NCI-H2196 (cell line): ENCODE measurements at regions not wholly inside any gene's neighbourhood (a gene's known extent, or its start where the extent isn't known, plus 50 kb on each side); places are given as distances from the start of the nearest gene placed in this dataset.

ENCODE experiments used
- DNase-seq: peaks from one replicate; lab custom pipeline; 2025; ENCODE audit not compliant: unreplicated experiment; lab: John Stamatoyannopoulos, UW

DNA sequence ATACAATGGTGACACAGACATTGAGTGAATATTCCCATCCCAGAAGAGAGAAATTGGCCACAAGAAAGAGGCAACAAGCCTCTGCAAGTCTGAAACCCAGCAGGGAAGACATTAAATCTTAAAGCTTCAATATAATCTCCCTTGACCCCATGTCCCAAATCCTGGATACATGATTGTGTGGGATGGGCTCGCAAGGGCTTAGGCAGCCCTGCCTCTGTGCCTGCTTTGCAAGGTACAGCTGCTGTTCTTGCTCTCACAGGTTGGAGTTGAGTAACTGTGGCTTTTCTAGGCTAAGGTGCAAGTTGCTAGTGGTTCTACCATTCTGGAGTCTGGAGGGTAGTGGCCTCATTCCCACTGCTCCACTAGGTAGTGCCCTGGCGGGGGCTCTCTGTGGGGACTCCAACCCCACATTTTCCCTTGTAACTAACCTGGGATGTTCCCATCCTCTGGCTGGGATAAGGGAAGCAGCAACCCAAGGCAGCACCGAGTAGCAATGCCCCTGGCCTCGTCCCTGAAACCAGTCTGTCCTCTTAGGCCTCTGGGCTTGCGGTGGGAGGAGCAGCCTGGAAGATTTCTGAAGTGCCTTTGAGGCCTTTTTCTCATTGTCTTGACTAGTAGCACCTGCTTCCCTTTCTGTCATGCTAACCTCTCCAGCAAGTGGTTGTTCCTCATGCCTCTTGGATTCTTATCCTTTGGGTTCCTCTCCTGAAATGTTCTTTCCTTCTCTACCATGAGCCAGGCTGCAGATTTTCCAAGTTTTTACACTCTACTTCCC, 90.0 kb downstream of the FAM174B start:
- no peak for DNase-seq

DNA sequence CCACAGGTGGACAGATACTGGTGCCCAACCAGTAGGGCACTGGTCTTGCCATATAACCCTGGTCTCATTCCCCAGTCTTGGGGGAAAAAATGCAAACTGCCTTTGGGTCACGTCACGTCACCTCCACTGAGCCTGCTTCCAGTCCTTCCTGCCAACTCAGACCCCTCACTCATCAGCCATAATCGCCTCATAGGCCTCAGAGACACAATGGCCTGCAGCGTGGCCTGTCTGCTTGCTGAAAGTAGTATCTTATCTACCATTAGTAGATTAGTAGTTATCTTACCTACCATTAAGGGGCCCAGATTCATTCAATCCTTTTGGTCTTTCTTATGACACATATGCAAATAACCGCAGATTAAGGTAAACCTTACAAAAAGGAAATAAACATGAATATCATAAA, 93.8 kb downstream of the FAM174B start:
- DNase-seq, result no peak

DNA sequence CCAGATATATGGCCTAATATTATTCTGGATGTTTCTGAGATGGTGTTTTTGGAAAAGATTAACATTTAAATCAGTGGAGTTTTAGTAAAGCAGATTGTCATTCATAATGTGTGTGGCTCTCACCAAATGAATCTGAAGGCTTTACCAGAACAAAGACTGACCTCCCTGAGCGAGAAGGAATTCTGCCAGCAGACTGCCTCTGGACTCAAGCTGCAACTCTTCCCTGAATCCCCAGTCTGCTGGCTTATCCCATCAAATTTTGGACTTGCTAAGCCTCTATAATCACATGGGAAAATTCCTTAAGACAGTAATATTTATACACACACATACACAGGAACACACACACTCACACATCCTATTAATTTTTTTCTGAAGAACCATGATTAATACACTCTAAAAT, 102.3 kb downstream of the FAM174B start:
- DNase-seq, result no peak

DNA sequence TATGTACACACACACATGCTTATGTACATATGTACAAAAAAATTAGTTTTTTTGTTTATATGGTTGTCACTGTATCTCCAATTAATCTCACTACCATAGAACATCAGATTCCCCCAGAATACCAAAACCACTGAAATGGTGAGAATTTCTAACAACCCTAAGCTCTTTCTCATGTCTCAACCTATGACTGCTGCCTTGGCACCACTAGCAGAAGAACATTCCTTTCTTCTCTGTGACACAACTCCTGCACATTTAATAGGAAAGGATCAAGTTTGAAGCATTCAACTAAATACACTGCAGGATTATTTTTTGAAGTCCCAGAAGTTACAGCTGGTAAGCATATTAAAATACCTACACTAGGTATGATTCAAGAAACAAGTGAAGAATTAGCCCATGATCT, 109.6 kb downstream of the FAM174B start:
- DNase-seq, result no peak

DNA sequence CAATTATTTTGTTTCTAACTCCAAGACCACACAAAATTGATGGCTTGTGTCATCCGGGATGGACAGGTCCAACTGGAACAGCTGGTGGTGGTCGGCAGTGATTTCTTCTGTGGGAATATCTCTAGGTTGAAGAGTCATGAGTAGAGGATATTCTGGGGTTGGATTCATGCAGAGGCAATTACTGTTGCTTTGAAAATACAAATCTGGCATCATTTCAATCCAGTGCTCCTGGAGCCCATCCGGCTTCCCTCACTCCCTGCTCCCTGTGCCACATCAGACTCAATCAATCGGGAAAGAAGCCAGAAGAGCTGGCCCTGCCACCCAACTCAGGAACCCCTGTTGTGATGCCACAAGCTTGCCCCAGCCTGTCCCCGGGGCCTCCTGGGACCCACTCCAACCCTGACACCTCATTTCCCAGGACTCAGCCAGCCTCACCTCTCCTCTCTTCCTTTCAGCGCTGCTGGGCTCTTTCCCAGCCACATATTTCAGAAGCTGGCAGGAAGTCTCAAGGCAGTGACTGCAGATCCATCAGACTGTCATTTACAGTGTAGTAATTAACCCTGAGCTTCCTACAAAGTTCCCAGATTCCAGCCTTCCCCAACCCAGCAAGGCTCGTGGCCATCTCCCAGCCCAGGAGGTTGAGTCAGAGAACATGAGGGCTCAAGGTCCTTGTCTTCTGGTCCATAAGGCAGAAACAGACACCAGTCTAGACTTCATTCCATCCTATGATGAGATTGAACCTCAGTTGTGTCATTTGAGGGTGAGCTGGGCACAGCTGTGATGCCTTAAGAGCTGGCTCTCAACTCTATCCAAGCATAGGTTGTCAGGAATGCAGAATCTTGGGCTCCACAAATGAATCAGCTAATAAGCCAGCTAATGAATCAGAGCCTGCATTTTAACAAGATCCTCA, 114.0 kb downstream of the FAM174B start:
- no peak for DNase-seq

DNA sequence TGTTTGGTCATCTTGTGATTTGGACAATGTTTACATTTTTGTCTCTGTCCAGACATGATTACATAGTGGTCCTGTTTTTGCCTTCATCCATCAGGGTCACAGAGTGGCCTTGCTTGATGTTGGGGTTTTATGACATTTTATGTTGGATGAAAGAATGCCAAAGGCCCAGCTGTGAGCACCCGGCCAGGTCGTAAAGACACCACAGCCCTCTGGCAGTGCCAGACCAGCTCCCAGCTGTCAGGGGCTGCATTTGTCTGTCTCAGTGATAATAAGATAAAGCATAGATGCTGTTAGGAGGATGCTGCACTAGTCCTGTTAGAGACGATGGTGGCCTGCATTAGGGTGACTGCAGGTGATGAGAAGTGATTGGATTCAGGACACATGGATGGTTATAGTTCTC, 117.5 kb downstream of the FAM174B start:
- no peak for DNase-seq

DNA sequence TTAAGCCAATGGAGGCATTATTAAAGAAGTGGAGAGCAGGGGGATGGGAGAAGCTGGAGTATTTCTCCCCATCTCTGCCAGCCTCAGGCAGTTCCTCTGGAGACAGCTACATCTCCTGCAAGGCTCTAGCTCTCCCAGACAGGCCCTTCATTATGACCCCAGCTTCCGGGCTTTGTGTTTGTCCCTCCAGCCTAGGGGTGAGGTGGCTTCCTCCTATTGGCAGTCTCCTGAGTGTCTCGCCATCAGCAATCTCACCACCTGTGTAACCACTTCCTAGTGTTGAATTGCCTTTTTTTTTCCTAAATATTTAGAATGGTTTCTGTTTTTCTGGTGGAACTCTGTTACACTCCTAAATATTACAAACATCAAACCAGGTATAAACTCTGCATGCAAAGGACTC, 122.3 kb downstream of the FAM174B start:
- DNase-seq, result no peak

DNA sequence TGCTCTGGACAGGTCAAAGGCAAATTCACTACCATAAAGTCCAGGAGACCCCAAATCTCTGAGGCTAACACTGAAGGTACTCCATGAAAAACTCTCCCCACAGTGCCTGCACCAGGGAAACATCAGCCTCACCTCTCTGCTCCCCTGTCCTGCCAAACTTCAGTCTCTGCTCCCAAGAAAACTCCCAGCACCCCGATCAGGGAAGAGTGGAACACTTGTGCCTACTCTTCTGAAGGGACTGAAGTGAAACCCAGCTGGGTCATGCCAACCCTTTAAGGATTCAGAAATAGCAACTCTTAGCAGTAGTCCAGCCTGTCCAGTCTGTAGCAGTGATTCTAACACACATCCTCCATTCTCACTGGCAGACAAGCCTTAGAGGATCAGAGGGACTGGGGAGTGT, 124.2 kb downstream of the FAM174B start:
- DNase-seq, result no peak

DNA sequence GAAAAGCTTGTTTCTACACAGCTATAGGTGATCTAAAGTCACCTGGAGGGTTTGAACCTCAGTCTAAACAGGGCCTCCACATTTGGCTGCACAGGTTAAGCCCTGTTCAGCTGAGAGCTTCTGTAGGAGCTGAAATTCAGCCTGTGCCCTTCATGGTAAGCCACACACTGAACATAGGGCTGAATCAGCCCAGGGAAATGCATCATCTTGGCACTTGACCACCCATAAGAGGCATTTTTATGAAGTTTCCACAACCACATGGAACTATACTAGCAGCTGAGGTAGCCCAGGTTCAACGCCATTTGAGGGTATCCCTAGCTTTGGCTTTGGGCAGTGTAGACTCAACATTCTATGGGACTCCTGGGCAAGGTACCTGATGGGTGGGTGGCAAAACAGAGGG, 126.8 kb downstream of the FAM174B start:
- DNase-seq, result no peak

DNA sequence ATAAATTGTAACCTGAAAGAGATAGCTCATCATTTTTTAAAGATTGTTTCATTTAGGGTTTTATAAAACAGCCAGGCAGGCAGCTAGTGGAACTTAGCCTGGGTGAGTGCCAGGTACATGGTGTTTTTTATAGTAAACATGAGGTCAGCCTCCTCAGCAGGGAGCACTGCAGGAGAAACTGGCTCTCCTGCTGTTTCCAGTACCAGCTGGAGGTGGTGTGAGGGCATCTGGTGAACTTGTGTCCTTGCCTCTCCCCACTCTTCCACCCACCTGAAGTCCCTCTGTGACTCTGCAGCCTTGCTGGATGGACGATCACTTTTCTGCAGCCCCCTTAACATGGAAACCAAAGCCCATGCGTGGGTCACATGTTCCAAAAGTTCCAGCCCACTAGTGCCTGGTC, 128.4 kb downstream of the FAM174B start:
- peak; percentile 47 for DNase-seq

DNA sequence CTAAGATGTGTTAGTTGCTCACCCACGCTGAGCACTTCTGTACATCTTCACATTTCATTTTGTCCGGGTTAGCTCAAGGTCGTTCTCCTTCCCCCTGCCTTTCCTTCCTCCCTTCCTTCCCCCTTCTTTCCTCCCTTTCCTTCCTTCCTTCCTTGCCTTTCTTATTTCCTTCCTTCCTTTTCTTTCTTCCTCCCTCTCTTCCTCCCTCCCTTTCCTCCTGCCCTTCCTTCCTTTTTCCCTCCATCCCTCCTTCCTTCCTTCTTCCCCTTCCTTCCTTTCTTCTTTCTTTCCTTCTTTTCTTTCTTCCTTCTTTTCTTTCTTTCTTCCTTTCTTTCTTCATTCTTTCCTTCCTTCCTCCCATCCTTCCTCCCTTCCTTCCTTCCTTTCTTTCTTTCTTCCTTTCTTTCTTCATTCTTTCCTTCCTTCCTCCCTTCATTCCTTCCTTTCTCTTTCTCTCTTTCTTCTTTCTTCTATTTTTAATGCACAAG, 129.8 kb downstream of the FAM174B start:
- DNase-seq, result no peak

DNA sequence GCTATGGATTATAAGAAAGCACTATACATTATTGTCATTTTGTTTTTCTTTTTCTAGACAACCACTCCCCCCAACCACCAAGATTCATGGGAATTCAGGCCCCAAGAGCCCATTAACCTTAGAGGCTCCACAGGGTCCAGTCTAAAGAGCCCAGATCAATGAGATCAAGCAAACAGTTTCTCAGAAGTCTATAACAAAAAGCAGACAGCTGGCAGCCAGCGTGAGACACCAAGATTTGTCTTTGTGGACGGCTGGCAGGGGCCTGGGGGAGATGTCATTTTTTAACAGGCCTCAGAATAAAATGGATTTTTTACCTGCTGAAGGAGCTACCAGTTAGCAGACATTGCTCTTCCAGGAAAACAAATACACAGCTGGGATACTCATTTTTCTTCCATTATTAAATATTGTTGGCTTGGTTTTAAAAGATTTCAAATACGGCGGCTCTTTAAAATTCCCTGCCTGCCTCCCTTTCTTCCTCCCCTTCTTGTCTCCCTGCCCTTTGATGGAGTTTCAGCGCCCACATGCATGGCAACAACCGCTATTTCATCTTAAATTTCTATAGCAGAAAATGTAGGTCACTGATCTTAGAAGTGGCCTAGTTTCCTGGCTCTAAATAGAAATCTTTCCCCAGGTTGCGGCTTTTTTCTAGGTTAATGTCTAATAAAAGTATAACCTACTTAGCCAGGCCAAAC, 130.6 kb downstream of the FAM174B start:
- no peak for DNase-seq

DNA sequence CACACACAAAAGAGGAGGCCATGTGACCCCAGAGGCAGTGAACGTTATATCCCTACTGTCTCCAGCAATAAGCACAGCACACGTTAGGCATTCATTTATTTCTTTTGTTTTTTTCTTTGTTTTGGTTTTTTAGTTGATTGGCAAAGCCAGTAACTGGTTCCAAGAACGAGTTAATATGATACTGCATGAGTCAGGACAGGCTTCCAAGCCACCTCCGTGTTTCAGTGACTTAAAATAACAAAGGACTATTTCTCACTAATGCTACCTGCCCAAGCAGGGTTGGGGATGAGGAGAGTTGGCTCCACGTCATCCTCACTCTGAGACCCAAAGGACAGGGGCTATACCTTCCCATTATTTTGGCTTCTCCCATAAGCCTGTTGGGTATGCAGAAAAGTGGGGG, 130.5 kb downstream of the ST8SIA2 start:
- DNase-seq, result no peak

DNA sequence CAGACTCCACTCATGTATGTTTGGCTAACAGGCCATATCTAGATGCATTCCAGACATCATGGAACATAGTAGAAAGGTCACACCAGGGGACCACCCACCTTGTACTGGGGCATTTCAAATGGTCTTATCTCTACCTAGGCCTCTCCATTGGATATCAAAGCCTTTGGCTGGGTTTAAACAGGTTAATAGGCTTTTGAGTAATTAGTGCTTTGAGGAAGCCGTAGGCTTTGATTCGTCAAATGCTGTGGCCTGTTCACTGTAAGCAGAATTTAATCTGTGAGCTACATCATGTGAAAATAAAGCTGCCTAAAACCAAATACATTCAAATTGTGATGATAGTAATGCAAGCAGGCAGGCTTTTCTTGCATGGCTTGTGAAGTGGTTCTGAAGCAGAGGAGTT, 129.5 kb downstream of the ST8SIA2 start:
- DNase-seq, result no peak

DNA sequence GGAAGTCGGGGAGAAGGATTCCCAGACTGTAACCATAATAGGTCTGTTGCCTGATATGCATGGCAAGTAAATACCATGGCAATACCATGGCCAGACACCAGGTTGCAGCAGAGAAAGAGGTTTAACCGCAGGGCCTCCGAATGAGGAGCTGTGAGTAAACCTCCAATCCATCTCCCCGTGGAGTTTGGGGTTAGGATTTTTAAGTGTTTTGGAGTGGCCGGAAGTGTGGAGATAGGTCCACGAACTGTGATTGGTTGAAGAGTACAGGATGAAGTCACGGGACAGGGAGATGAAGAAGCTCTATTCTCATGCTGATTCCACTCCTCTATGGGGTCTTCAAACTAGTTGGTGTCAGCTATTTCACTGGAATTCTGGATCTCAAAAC, 127.9 kb downstream of the ST8SIA2 start:
- DNase-seq, result peak; percentile 71

DNA sequence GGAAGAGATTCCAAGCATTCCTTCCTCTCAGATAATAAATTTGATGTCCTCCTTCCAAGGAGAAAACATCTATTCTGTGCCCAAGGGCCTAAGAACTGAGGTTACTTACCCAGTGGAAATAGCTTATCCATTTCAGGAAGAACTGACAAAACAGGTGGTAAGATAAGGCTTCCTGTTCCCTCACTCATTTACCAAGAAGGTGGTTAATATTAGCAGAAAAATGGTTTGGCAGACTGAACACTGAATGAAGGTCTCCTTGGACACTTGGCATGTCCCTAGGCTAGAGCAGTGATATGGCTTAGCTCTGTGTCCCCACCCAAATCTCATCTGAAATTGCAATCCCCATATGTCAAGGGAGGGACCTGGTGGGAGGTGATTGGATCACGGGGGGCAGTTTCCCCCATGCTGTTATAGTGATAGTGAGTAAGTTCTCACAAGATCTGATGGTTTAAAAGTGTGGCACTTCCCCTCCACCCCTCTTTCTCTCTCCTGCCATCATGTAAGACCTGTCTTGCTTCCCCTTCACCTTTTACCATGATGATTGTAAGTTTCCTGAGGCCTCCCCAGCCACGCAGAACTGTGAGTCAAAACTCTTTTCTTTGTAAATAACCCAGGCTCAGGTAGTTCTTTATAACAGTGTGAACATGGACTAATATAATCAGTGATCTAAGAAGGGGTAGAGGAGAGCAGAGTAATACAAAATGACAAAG, 127.4 kb downstream of the ST8SIA2 start:
- DNase-seq, result no peak

DNA sequence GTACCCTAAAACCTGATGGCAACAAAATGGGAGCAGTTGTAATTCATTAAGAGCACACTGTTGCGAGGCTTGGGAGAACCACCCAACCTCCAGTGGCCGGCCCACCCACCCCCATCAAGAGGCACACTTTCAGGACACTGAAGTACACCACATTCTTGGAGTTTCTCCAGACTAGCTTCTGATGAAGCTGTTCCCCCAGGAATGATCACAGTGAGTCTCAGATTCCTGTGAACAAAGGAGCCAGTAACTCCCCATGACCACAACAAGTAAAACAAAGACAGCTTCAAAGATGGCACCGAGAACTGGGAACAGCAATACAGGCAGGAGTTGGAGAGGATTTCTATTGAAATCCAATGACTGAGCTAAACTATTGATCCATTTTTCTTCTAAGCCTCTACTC, 126.0 kb downstream of the ST8SIA2 start:
- DNase-seq, result no peak
